HEK293 (cell line): ENCODE measurements at regions not wholly inside any gene's neighbourhood (a gene's known extent, or its start where the extent isn't known, plus 50 kb on each side); places are given as distances from the start of the nearest gene placed in this dataset.

ENCODE experiments used
- CTCF ChIA-PET: fragments of 350-600 bp; formaldehyde crosslinking; extraction: SDS; loops from one replicate; lab custom pipeline; 2021; ENCODE audit warnings: antibody characterized with exemption; lab: Yijun Ruan, JAX
- POLR2A ChIA-PET: fragments of 300-600 bp; formaldehyde crosslinking; extraction: SDS; loops from one replicate; lab custom pipeline; 2020; ENCODE audit warnings: antibody characterized with exemption, inconsistent platforms; lab: Yijun Ruan, JAX
- H3K27ac ChIP-seq: fragments of 200-500 bp; sonication (Bioruptor generic); 2 replicates; pipeline ENCODE4 v1.5.1; 2014; ENCODE audit warnings: low read depth, low read length, control low read depth, inconsistent platforms; ENCODE audit errors: extremely low read depth
- H3K36me3 ChIP-seq, 2 experiments: fragments of 200-500 bp in 1 of 2; sonication (Bioruptor generic) in 1 of 2; 1 replicate in 1 of 2; 2 replicates in 1 of 2; pipeline ENCODE4 v1.5.1; 2014 to 2017; ENCODE audit warnings: inconsistent platforms in 2 of 2, low read length in 2 of 2; ENCODE audit not compliant: control insufficient read depth in 2 of 2, insufficient read depth in 1 of 2
- H3K4me1 ChIP-seq: fragments of 200-500 bp; sonication (Bioruptor generic); 2 replicates; pipeline ENCODE4 v1.5.1; 2014; ENCODE audit warnings: mild to moderate bottlenecking, low read length, inconsistent platforms; ENCODE audit not compliant: control insufficient read depth, insufficient read depth
- H3K4me3 ChIP-seq: 2 replicates; pipeline ENCODE4 v1.5.1; 2011; ENCODE audit warnings: low read depth, mild to moderate bottlenecking, control low read depth, low read length, moderate library complexity
- H3K9me3 ChIP-seq: fragments of 200-500 bp; sonication (Bioruptor generic); 2 replicates; pipeline ENCODE4 v1.5.1; 2014; ENCODE audit warnings: low read depth, low read length, inconsistent platforms; ENCODE audit not compliant: control insufficient read depth, insufficient read depth
- AEBP2 ChIP-seq: fragments of 450-650 bp; formaldehyde crosslinking; IDR thresholded peaks from 2 replicates; pipeline ENCODE4 v1.5.1; 2016; ENCODE audit warnings: missing biosample characterization, missing genetic modification characterization, borderline replicate concordance
- GLI2 ChIP-seq: fragments of 450-650 bp; formaldehyde crosslinking; IDR thresholded peaks from 2 replicates; pipeline ENCODE4; 2017; ENCODE audit warnings: missing biosample characterization, missing genetic modification characterization, low read depth, borderline replicate concordance
- INSM2 ChIP-seq: fragments of 450-650 bp; formaldehyde crosslinking; IDR thresholded peaks from 2 replicates; pipeline ENCODE4 v1.5.1; 2016; ENCODE audit warnings: missing biosample characterization, missing genetic modification characterization
- PRDM4 ChIP-seq: fragments of 450-650 bp; formaldehyde crosslinking; IDR thresholded peaks from 2 replicates; pipeline ENCODE4 v1.5.1; 2017; ENCODE audit warnings: missing biosample characterization, missing genetic modification characterization
- WT1 ChIP-seq: fragments of 450-650 bp; formaldehyde crosslinking; IDR thresholded peaks from 2 replicates; pipeline ENCODE4 v1.5.1; 2016; ENCODE audit warnings: missing biosample characterization, missing genetic modification characterization
- ZFP41 ChIP-seq: fragments of 450-650 bp; formaldehyde crosslinking; IDR thresholded peaks from 2 replicates; pipeline ENCODE4 v1.5.1; 2016; ENCODE audit warnings: missing biosample characterization, missing genetic modification characterization, borderline replicate concordance
- ZFP69B ChIP-seq: fragments of 450-650 bp; formaldehyde crosslinking; IDR thresholded peaks from 2 replicates; pipeline ENCODE4 v1.5.1; 2016; ENCODE audit warnings: missing biosample characterization, missing genetic modification characterization
- ZNF112 ChIP-seq: fragments of 450-650 bp; formaldehyde crosslinking; IDR thresholded peaks from 2 replicates; pipeline ENCODE4 v1.5.0; 2017; ENCODE audit warnings: missing biosample characterization, missing genetic modification characterization
- ZNF146 ChIP-seq: fragments of 450-650 bp; formaldehyde crosslinking; IDR thresholded peaks from 2 replicates; pipeline ENCODE4 v1.5.1; 2016; ENCODE audit warnings: missing biosample characterization, missing genetic modification characterization
- ZNF202 ChIP-seq: fragments of 450-650 bp; formaldehyde crosslinking; IDR thresholded peaks from 2 replicates; pipeline ENCODE4 v1.5.1; 2016; ENCODE audit warnings: missing biosample characterization, missing genetic modification characterization, borderline replicate concordance
- ZNF302 ChIP-seq: fragments of 450-650 bp; formaldehyde crosslinking; IDR thresholded peaks from 2 replicates; pipeline ENCODE4 v1.5.1; 2016; ENCODE audit warnings: missing biosample characterization, missing genetic modification characterization, low read depth
- ZNF311 ChIP-seq: fragments of 450-650 bp; formaldehyde crosslinking; IDR thresholded peaks from 2 replicates; pipeline ENCODE4 v1.5.1; 2017; ENCODE audit warnings: missing biosample characterization, missing genetic modification characterization, borderline replicate concordance
- ZNF416 ChIP-seq: fragments of 450-650 bp; formaldehyde crosslinking; IDR thresholded peaks from 2 replicates; pipeline ENCODE4 v1.5.1; 2016; ENCODE audit warnings: missing biosample characterization, missing genetic modification characterization
- ZNF513 ChIP-seq: fragments of 450-650 bp; IDR thresholded peaks from 2 replicates; pipeline ENCODE4 v1.5.1; 2018; ENCODE audit warnings: missing biosample characterization, missing genetic modification characterization
- ZNF585B ChIP-seq: fragments of 450-650 bp; formaldehyde crosslinking; IDR thresholded peaks from 2 replicates; pipeline ENCODE4 v1.5.1; 2016; ENCODE audit warnings: missing biosample characterization, missing genetic modification characterization
- ZNF600 ChIP-seq: fragments of 450-650 bp; formaldehyde crosslinking; IDR thresholded peaks from 2 replicates; pipeline ENCODE4 v1.5.1; 2016; ENCODE audit warnings: missing biosample characterization, missing genetic modification characterization
- ZNF76 ChIP-seq: fragments of 450-650 bp; formaldehyde crosslinking; IDR thresholded peaks from 2 replicates; pipeline ENCODE4; 2016; ENCODE audit warnings: low read depth, missing biosample characterization, missing genetic modification characterization, borderline replicate concordance
- ZNF768 ChIP-seq: fragments of 450-650 bp; formaldehyde crosslinking; IDR thresholded peaks from 2 replicates; pipeline ENCODE4 v1.5.1; 2018; ENCODE audit warnings: missing biosample characterization, mild to moderate bottlenecking, missing genetic modification characterization
- ZSCAN18 ChIP-seq: fragments of 450-650 bp; formaldehyde crosslinking; IDR thresholded peaks from 2 replicates; pipeline ENCODE4 v1.5.1; 2016; ENCODE audit warnings: missing biosample characterization, missing genetic modification characterization
- ZXDB ChIP-seq: fragments of 450-650 bp; formaldehyde crosslinking; IDR thresholded peaks from 2 replicates; pipeline ENCODE4 v1.5.1; 2016; ENCODE audit warnings: missing biosample characterization, missing genetic modification characterization

GRCh38 chr4:123305736-123306135 is 90.9 kb upstream of the SPRY1 start (continued):
- TF ChIP-seq PRDM4 (tag by site-specific recombination) (no peak), WT1 (no peak), ZSCAN18 (no peak), ZNF112 (no peak), ZNF76 (no peak)

GRCh38 chr4:123306769-123307168 is 89.8 kb upstream of the SPRY1 start:
- H3K4me3 ChIP-seq, result no peak overlapping the region
- H3K36me3 ChIP-seq, result no peaks in the 10 kb centered on the region
- no peaks in the 10 kb centered on the region for H3K9me3 ChIP-seq
- TF ChIP-seq ZNF416 (tag by site-specific recombination), result no peak
- TF ChIP-seq ZNF600 (tag by site-specific recombination), result no peak
- no peak for TF ChIP-seq ZFP41 (tag by site-specific recombination)
- no peak for TF ChIP-seq ZNF768 (tag by site-specific recombination)
- TF ChIP-seq ZNF585B (tag by site-specific recombination), result no peak
- no peak for TF ChIP-seq ZNF146
- no peak for TF ChIP-seq AEBP2
- no peak for TF ChIP-seq ZFP69B (tag by site-specific recombination)
- TF ChIP-seq ZNF202 (tag by site-specific recombination), result no peak
- no peak for TF ChIP-seq ZNF311 (tag by site-specific recombination)
- TF ChIP-seq ZNF302 (tag by site-specific recombination), result no peak
- TF ChIP-seq GLI2, result no peak
- TF ChIP-seq ZXDB (tag by site-specific recombination), result no peak
- TF ChIP-seq INSM2 (tag by site-specific recombination), result no peak
- TF ChIP-seq ZNF513 (tag by site-specific recombination), result no peak
- POLR2A ChIA-PET, result no interaction called here
- H3K27ac ChIP-seq, result no peak overlapping the region
- peaks cover 3% of the 10 kb centered on the region; the same call in 1 of the 2 replicates for H3K4me1 ChIP-seq
- CTCF ChIA-PET, result interaction anchor here (1.0 kb wide), 1 partner anchor 12 kb away, joined by 4 read pairs; no protein-coding TSS in a partner anchor
